GM20431 (cell line): ENCODE measurements at regions not wholly inside any gene's neighbourhood (a gene's known extent, or its start where the extent isn't known, plus 50 kb on each side); places are given as distances from the start of the nearest gene placed in this dataset.

Source experiments
- in situ Hi-C: fragments of 300-500 bp; cut with MseI, MboI; formaldehyde crosslinking; loops from one replicate; pipeline ENCODE4 v1.15.0; 2020; ENCODE audit warnings: low sequenced_read_pairs; ENCODE audit not compliant: unreplicated experiment

GRCh38 chr1:245067257-245067656 is 87.5 kb upstream of the KIF26B start:
- in situ Hi-C loops, result loop anchor here (25.0 kb wide), 1 partner anchor 455 kb away; no protein-coding TSS in a partner anchor

GRCh38 chr1:245062741-245063305 is 92.0 kb upstream of the KIF26B start:
- in situ Hi-C loops, result loop anchor here (25.0 kb wide), 1 partner anchor 451 kb away; no protein-coding TSS in a partner anchor

- in situ Hi-C loops, result loop anchor here (25.0 kb wide), 1 partner anchor 450 kb away; no protein-coding TSS in a partner anchor
These were observed 93.0 kb upstream of the KIF26B start for GRCh38 chr1:245061808-245062207.

- in situ Hi-C loops, result loop anchor here (25.0 kb wide), 1 partner anchor 449 kb away; no protein-coding TSS in a partner anchor
These were observed 94.0 kb upstream of the KIF26B start for GRCh38 chr1:245060684-245061374.

GRCh38 chr1:245059806-245060424 is 94.9 kb upstream of the KIF26B start:
- in situ Hi-C loops, result loop anchor here (25.0 kb wide), 1 partner anchor 448 kb away; no protein-coding TSS in a partner anchor

GRCh38 chr1:245058882-245059281 is 95.9 kb upstream of the KIF26B start:
- in situ Hi-C loops, result loop anchor here (25.0 kb wide), 1 partner anchor 447 kb away; no protein-coding TSS in a partner anchor

GRCh38 chr1:245058436-245058835 is 96.3 kb upstream of the KIF26B start:
- in situ Hi-C loops, result loop anchor here (25.0 kb wide), 1 partner anchor 446 kb away; no protein-coding TSS in a partner anchor

GRCh38 chr1:245056913-245057312 is 97.9 kb upstream of the KIF26B start:
- in situ Hi-C loops, result loop anchor here (25.0 kb wide), 1 partner anchor 445 kb away; no protein-coding TSS in a partner anchor

- in situ Hi-C loops, result loop anchor here (25.0 kb wide), 1 partner anchor 444 kb away; no protein-coding TSS in a partner anchor
These were observed 98.5 kb upstream of the KIF26B start for GRCh38 chr1:245056296-245056695.

GRCh38 chr1:245055752-245056151 is 99.0 kb upstream of the KIF26B start:
- in situ Hi-C loops, result loop anchor here (25.0 kb wide), 1 partner anchor 443 kb away; no protein-coding TSS in a partner anchor

- in situ Hi-C loops, result loop anchor here (25.0 kb wide), 1 partner anchor 442 kb away; no protein-coding TSS in a partner anchor
These were observed 100.1 kb upstream of the KIF26B start for GRCh38 chr1:245054507-245055270.

- in situ Hi-C loops, result loop anchor here (25.0 kb wide), 1 partner anchor 442 kb away; no protein-coding TSS in a partner anchor
These were observed 100.7 kb upstream of the KIF26B start for GRCh38 chr1:245054105-245054504.

- in situ Hi-C loops, result loop anchor here (25.0 kb wide), 1 partner anchor 440 kb away; no protein-coding TSS in a partner anchor
These were observed 102.5 kb upstream of the KIF26B start for GRCh38 chr1:245052258-245052657.

- in situ Hi-C loops, result loop anchor here (25.0 kb wide), 1 partner anchor 439 kb away; no protein-coding TSS in a partner anchor
These were observed 103.2 kb upstream of the KIF26B start for GRCh38 chr1:245051349-245052221.

GRCh38 chr1:245046769-245047168 is 108.0 kb upstream of the KIF26B start:
- in situ Hi-C loops, result loop anchor here (10.0 kb wide), 1 partner anchor 242 kb away; no protein-coding TSS in a partner anchor

GRCh38 chr1:245046315-245046714 is 108.5 kb upstream of the KIF26B start:
- in situ Hi-C loops, result loop anchor here (10.0 kb wide), 1 partner anchor 242 kb away; no protein-coding TSS in a partner anchor

GRCh38 chr1:245045087-245045881 is 109.5 kb upstream of the KIF26B start:
- in situ Hi-C loops, result loop anchor here (10.0 kb wide), 1 partner anchor 240 kb away; no protein-coding TSS in a partner anchor

GRCh38 chr1:245043611-245043940 is 111.2 kb upstream of the KIF26B start:
- in situ Hi-C loops, result loop anchor here (10.0 kb wide), 1 partner anchor 239 kb away; no protein-coding TSS in a partner anchor
